ENCODE measurements at regions not wholly inside any gene's neighbourhood (a gene's known extent, or its start where the extent isn't known, plus 50 kb on each side); places are given as distances from the start of the nearest gene placed in this dataset.

DNA sequence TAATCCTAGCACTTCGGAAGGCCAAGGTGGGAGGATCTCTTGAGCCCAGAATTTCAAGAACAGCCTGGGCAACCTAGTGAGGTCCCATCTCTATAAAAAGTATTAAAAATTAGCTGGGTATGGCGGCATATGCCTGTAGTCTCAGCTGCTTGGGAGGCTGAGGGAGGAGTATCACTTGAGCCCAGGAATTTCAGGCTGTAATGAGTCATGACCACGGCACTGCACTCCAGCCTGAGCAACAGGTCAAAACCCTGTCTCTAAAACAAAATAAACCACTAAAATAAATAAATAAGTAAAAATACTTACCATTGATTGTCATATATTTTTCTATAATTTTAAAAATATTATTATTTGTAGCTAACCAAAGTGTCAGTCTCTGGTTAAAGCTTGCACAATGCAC lies 315.6 kb upstream of the SMIM31 start:
- DNase-seq (ENCODE audit: low read depth): no peak
- H3K4me3 ChIP-seq (ENCODE audit: low read depth, low read length): no peak overlapping the region
- TF ChIP-seq POLR2A (IDR thresholded peaks at IDR 0.05; ENCODE audit: extremely low read depth, insufficient read length): no peak
- TF ChIP-seq, protein P1, sequence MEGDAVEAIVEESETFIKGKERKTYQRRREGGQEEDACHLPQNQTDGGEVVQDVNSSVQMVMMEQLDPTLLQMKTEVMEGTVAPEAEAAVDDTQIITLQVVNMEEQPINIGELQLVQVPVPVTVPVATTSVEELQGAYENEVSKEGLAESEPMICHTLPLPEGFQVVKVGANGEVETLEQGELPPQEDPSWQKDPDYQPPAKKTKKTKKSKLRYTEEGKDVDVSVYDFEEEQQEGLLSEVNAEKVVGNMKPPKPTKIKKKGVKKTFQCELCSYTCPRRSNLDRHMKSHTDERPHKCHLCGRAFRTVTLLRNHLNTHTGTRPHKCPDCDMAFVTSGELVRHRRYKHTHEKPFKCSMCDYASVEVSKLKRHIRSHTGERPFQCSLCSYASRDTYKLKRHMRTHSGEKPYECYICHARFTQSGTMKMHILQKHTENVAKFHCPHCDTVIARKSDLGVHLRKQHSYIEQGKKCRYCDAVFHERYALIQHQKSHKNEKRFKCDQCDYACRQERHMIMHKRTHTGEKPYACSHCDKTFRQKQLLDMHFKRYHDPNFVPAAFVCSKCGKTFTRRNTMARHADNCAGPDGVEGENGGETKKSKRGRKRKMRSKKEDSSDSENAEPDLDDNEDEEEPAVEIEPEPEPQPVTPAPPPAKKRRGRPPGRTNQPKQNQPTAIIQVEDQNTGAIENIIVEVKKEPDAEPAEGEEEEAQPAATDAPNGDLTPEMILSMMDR (IDR thresholded peaks at IDR 0.05; ENCODE audit: low read depth, low read length): no peak
- TF ChIP-seq, protein P2, sequence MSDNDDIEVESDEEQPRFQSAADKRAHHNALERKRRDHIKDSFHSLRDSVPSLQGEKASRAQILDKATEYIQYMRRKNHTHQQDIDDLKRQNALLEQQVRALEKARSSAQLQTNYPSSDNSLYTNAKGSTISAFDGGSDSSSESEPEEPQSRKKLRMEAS (IDR thresholded peaks at IDR 0.05; ENCODE audit: low read depth, low read length): no peak
- no peak for TF ChIP-seq MYC (IDR thresholded peaks at IDR 0.05; ENCODE audit: low read depth, low read length)

DNA sequence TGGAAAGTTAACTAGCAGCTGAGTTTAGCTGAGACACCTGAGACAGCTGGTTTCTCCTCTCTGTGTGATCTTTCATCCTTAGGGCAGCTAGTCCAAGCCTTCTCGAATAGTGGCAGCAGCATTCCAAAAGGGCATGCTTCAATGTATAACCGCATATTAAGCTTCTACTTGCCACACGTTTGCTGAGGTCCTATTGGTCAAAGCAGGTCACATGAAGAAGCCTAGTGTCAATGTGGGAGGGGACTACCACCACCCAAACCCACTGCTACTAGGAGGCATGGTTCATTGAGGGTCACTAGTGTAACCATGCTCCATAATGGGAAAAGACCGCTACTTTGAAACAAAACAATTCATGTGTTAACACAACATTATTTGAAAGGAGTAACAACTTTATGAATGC lies 314.9 kb upstream of the SMIM31 start:
- H3K4me3 ChIP-seq (ENCODE audit: low read depth, low read length): no peak overlapping the region
- TF ChIP-seq POLR2A (IDR thresholded peaks at IDR 0.05; ENCODE audit: extremely low read depth, insufficient read length): no peak
- no peak for DNase-seq (ENCODE audit: low read depth)

DNA sequence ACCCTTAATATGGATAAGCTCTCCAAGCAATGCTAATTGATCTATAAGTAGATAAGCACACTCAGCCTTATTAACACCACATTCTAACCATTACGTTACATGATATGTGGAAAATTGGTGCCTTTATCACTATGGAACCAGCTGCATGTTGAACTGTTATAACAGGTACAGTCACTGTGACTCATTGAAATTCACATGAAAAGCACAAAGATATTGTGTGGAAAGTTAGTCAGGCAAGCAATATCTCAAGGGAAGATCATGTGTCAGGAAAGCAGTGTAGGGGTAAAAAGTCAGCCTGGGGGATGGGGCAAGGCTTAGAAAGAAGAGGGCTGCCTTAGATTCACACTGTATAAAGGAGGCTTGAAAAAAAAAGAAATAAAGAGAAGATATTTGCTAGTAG lies 313.7 kb upstream of the SMIM31 start:
- no peak overlapping the region for H3K4me3 ChIP-seq (ENCODE audit: low read depth, low read length)
- DNase-seq (ENCODE audit: low read depth): no peak
- TF ChIP-seq MYC (IDR thresholded peaks at IDR 0.05; ENCODE audit: low read depth, low read length) (no peak), POLR2A (IDR thresholded peaks at IDR 0.05; ENCODE audit: extremely low read depth, insufficient read length) (no peak)
- TF ChIP-seq, protein P2 (IDR thresholded peaks at IDR 0.05; ENCODE audit: low read depth, low read length): no peak
- TF ChIP-seq, protein P1 (IDR thresholded peaks at IDR 0.05; ENCODE audit: low read depth, low read length): no peak

- no peak for DNase-seq (ENCODE audit: low read depth)
- TF ChIP-seq, protein P1 (IDR thresholded peaks at IDR 0.05; ENCODE audit: low read depth, low read length): no peak
- TF ChIP-seq MYC (IDR thresholded peaks at IDR 0.05; ENCODE audit: low read depth, low read length): no peak
- TF ChIP-seq POLR2A (IDR thresholded peaks at IDR 0.05; ENCODE audit: extremely low read depth, insufficient read length): no peak
- TF ChIP-seq, protein P2 (IDR thresholded peaks at IDR 0.05; ENCODE audit: low read depth, low read length): no peak
These were observed 312.8 kb upstream of the SMIM31 start for GRCh38 chr4:164441109-164441508.

GRCh38 chr4:164442180-164442579 lies 311.8 kb upstream of the SMIM31 start:
- TF ChIP-seq, protein P2 (IDR thresholded peaks at IDR 0.05; ENCODE audit: low read depth, low read length): no peak
- TF ChIP-seq, protein P1 (IDR thresholded peaks at IDR 0.05; ENCODE audit: low read depth, low read length): no peak
- no peak for TF ChIP-seq POLR2A (IDR thresholded peaks at IDR 0.05; ENCODE audit: extremely low read depth, insufficient read length)
- no peak for TF ChIP-seq MYC (IDR thresholded peaks at IDR 0.05; ENCODE audit: low read depth, low read length)
- H3K4me3 ChIP-seq (ENCODE audit: low read depth, low read length): no peak overlapping the region
- no peak for DNase-seq (ENCODE audit: low read depth)

More at GRCh38 chr4:164441109-164441508, 312.8 kb upstream of the SMIM31 start:
- no peak overlapping the region for H3K4me3 ChIP-seq (ENCODE audit: low read depth, low read length)

GRCh38 chr4:164446516-164446915 lies 307.4 kb upstream of the SMIM31 start:
- no peak overlapping the region for H3K4me3 ChIP-seq (ENCODE audit: low read depth, low read length)
- TF ChIP-seq POLR2A (IDR thresholded peaks at IDR 0.05; ENCODE audit: extremely low read depth, insufficient read length): no peak
- no peak for TF ChIP-seq MYC (IDR thresholded peaks at IDR 0.05; ENCODE audit: low read depth, low read length)
- TF ChIP-seq, protein P1 (IDR thresholded peaks at IDR 0.05; ENCODE audit: low read depth, low read length): no peak
- TF ChIP-seq, protein P2 (IDR thresholded peaks at IDR 0.05; ENCODE audit: low read depth, low read length): no peak
- no peak for DNase-seq (ENCODE audit: low read depth)

Data from NB4 (cell line).